MM.1S (cell line): ENCODE measurements at regions not wholly inside any gene's neighbourhood (a gene's known extent, or its start where the extent isn't known, plus 50 kb on each side); places are given as distances from the start of the nearest gene placed in this dataset.

ENCODE experiments used
- DNase-seq: peaks from one replicate; pipeline ENCODE4 v3.0.0-alpha.2; 2015
- H2AFZ ChIP-seq: fragments of 300-600 bp; sonication (generic); 2 replicates; pipeline ENCODE4 v1.6.0; 2016; ENCODE audit warnings: antibody characterized with exemption, low read length
- H3F3A ChIP-seq: fragments of 300-600 bp; sonication (generic); 2 replicates; pipeline ENCODE4 v1.6.1; 2016; ENCODE audit warnings: mild to moderate bottlenecking, antibody characterized with exemption, low read length, moderate library complexity, mixed read lengths; ENCODE audit not compliant: insufficient read depth
- H3K27ac ChIP-seq: fragments of 300-600 bp; sonication (generic); 2 replicates; pipeline ENCODE4 v1.5.1; 2016; ENCODE audit warnings: mild to moderate bottlenecking, low read length
- H3K27me3 ChIP-seq: fragments of 300-600 bp; sonication (generic); replicated peaks from 2 replicates; pipeline ENCODE4 v1.6.0; 2016; ENCODE audit warnings: low read length; ENCODE audit not compliant: insufficient read depth
- H3K36me3 ChIP-seq: fragments of 300-600 bp; sonication (generic); replicated peaks from 2 replicates; pipeline ENCODE4 v1.6.1; 2016; ENCODE audit warnings: mild to moderate bottlenecking, low read length, mixed read lengths; ENCODE audit not compliant: insufficient read depth
- H3K4me1 ChIP-seq: fragments of 300-600 bp; sonication (generic); 2 replicates; pipeline ENCODE4 v1.6.1; 2016; ENCODE audit warnings: low read length, mixed read lengths
- H3K4me2 ChIP-seq: fragments of 300-600 bp; sonication (generic); 2 replicates; pipeline ENCODE4 v1.6.0; 2016; ENCODE audit warnings: low read depth, low read length
- H3K4me3 ChIP-seq: fragments of 300-600 bp; sonication (generic); 2 replicates; pipeline ENCODE4 v1.5.1; 2016; ENCODE audit warnings: low read length, mixed read lengths
- H3K79me2 ChIP-seq: fragments of 300-600 bp; sonication (generic); 2 replicates; pipeline ENCODE4 v1.6.1; 2016; ENCODE audit warnings: mixed run types, low read length, mixed read lengths
- H3K9ac ChIP-seq: fragments of 300-600 bp; sonication (generic); 2 replicates; pipeline ENCODE4 v1.6.1; 2016; ENCODE audit warnings: low read length, mixed read lengths
- H3K9me2 ChIP-seq: fragments of 300-600 bp; sonication (generic); replicated peaks from 2 replicates; pipeline ENCODE4 v1.6.1; 2016; ENCODE audit warnings: mild to moderate bottlenecking, low read length, mixed read lengths; ENCODE audit not compliant: insufficient read depth
- H3K9me3 ChIP-seq: fragments of 300-600 bp; sonication (generic); replicated peaks from 2 replicates; pipeline ENCODE4 v1.6.1; 2016; ENCODE audit warnings: mild to moderate bottlenecking, low read length, mixed read lengths; ENCODE audit not compliant: insufficient read depth
- H4K20me1 ChIP-seq: fragments of 300-600 bp; sonication (generic); 2 replicates; pipeline ENCODE4 v1.6.1; 2016; ENCODE audit warnings: mild to moderate bottlenecking, low read length, moderate library complexity, mixed read lengths; ENCODE audit not compliant: insufficient read depth
- EZH2 ChIP-seq: fragments of 300-600 bp; sonication (generic); optimal IDR thresholded peaks from 2 replicates; pipeline ENCODE3; 2017; ENCODE audit warnings: low read depth, mild to moderate bottlenecking, antibody characterized with exemption, low read length, mixed read lengths
- EZH2phosphoT487 ChIP-seq: fragments of 300-600 bp; sonication (generic); IDR thresholded peaks from 2 replicates; pipeline ENCODE4 v1.6.1; 2018; ENCODE audit warnings: antibody characterized with exemption, low read length
- TF ChIP-seq, protein P1 (sequence below): fragments of 300-600 bp; sonication (generic); IDR thresholded peaks from 2 replicates; pipeline ENCODE4 v1.5.1; 2016; ENCODE audit warnings: antibody characterized with exemption, low read length, mixed read lengths

- Histone ChIP-seq H3K9me3 (no peaks in the 10 kb centered on the region), H3K27ac (no peak overlapping the region), H3K4me3 (no peak overlapping the region), H3K4me2 (no peak overlapping the region), H3K27me3 (no peaks in the 10 kb centered on the region), H3K4me1 (no peaks in the 10 kb centered on the region), H3F3A (no peaks in the 10 kb centered on the region), H3K36me3 (no peaks in the 10 kb centered on the region), H3K9ac (no peak overlapping the region), H3K9me2 (no peaks in the 10 kb centered on the region), H3K79me2 (no peaks in the 10 kb centered on the region), H4K20me1 (no peaks in the 10 kb centered on the region), H2AFZ (no peak overlapping the region)
- DNase-seq = peak; percentile 75
- TF ChIP-seq, protein P1, sequence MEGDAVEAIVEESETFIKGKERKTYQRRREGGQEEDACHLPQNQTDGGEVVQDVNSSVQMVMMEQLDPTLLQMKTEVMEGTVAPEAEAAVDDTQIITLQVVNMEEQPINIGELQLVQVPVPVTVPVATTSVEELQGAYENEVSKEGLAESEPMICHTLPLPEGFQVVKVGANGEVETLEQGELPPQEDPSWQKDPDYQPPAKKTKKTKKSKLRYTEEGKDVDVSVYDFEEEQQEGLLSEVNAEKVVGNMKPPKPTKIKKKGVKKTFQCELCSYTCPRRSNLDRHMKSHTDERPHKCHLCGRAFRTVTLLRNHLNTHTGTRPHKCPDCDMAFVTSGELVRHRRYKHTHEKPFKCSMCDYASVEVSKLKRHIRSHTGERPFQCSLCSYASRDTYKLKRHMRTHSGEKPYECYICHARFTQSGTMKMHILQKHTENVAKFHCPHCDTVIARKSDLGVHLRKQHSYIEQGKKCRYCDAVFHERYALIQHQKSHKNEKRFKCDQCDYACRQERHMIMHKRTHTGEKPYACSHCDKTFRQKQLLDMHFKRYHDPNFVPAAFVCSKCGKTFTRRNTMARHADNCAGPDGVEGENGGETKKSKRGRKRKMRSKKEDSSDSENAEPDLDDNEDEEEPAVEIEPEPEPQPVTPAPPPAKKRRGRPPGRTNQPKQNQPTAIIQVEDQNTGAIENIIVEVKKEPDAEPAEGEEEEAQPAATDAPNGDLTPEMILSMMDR = no peak
- TF ChIP-seq EZH2 = no peak
- TF ChIP-seq EZH2phosphoT487 = no peak
Observed at GRCh38 chr4:31234494-31234893, 514.3 kb downstream of the PCDH7 start.

GRCh38 chr4:31234901-31235300, 514.7 kb downstream of the PCDH7 start:
- no peak overlapping the region for H3K4me2 ChIP-seq

DNA sequence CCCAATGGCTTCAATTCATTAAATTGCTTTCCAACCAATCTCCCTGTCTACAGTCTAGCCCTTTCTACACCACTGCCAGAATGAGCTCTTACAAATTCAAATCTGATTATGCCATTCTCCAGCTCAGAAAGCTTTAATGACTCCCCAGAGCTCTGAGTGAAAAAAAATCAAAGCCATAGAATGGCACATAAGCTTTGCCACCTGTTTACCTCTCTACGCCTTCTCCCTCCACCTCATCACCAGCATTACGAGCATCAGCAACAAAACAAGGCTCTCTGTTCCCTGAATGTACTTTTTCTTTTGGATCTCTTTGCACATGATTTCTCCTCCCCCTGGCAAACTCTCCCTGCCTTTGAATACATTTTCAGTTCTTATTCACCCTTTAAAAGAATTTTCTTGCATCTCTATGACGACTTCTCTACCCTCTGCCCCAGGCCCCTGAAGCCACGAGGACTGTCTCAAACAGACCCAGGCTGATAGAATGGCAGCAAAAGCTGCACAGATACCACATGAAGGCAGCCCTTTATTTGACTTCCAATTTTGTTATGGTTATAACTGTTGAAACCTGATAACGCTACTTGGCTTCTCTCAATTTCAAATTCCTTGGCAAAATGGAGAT, 516.0 kb downstream of the PCDH7 start:
- Histone ChIP-seq H3K27ac (no peak overlapping the region), H3K4me1 (no peaks in the 10 kb centered on the region), H3K27me3 (no peaks in the 10 kb centered on the region), H3K9me3 (no peaks in the 10 kb centered on the region), H4K20me1 (no peaks in the 10 kb centered on the region), H3K79me2 (no peaks in the 10 kb centered on the region), H3K4me2 (no peak overlapping the region), H2AFZ (no peak overlapping the region), H3K9ac (no peak overlapping the region), H3K9me2 (no peaks in the 10 kb centered on the region), H3K4me3 (no peak overlapping the region), H3K36me3 (no peaks in the 10 kb centered on the region), H3F3A (no peaks in the 10 kb centered on the region)
- DNase-seq = no peak
- TF ChIP-seq, protein P1 = no peak
- TF ChIP-seq EZH2 = no peak
- no peak for TF ChIP-seq EZH2phosphoT487

More at GRCh38 chr4:31234901-31235300, 514.7 kb downstream of the PCDH7 start:
- Histone ChIP-seq H3K9ac (no peak overlapping the region), H3K27ac (no peak overlapping the region), H3K9me2 (no peaks in the 10 kb centered on the region), H3F3A (no peaks in the 10 kb centered on the region), H3K27me3 (no peaks in the 10 kb centered on the region), H3K36me3 (no peaks in the 10 kb centered on the region), H3K9me3 (no peaks in the 10 kb centered on the region), H2AFZ (no peak overlapping the region), H3K79me2 (no peaks in the 10 kb centered on the region), H3K4me1 (no peaks in the 10 kb centered on the region), H4K20me1 (no peaks in the 10 kb centered on the region), H3K4me3 (no peak overlapping the region)
- no peak for DNase-seq
- TF ChIP-seq EZH2phosphoT487 (no peak), EZH2 (no peak)
- TF ChIP-seq, protein P1 = no peak
